GM18498 (cell line): ENCODE measurements at regions not wholly inside any gene's neighbourhood (a gene's known extent, or its start where the extent isn't known, plus 50 kb on each side); places are given as distances from the start of the nearest gene placed in this dataset.

Experiments
- ATAC-seq: cut with Tn5 transposase; IDR thresholded peaks from one replicate; pipeline ENCODE4 v1.9.1; 2021; ENCODE audit warnings: mild to moderate bottlenecking, moderate library complexity; ENCODE audit not compliant: unreplicated experiment

DNA sequence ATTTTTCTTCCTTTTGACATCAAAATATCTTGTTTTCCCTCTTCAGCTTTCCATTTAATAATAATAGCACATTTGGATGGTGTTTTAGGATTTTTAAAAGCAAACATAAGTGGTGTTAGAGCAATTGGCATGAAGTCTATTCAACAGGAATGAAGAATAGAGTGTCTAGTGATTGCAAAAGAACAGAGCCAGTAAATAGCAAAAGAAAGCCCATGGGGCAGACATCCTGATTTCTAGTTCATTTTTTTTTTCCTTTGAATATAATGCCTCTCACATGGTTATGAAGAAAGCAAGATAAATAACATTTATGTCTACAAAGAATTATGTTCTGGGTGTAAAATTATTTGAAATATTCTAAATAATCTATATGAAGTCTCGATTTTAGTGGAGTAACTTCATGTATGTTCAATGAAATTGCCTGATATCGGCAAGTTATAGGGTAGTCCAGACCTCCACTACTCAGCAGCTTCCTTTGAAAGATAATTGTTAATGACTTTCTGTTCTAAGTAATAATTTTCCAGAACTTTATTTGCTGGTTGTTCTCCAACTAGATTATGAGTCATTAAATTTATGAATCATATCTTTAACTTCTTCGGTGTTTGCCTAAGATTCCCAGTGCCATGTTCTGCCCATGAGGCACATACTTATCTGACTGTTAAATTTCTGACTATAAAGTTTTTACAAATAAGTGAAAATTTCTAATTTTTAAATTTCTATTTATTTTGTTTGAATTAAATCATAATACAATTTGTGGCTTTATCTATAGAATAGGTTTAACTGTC, 587.9 kb downstream of the TLL1 start:
- no peak for ATAC-seq

DNA sequence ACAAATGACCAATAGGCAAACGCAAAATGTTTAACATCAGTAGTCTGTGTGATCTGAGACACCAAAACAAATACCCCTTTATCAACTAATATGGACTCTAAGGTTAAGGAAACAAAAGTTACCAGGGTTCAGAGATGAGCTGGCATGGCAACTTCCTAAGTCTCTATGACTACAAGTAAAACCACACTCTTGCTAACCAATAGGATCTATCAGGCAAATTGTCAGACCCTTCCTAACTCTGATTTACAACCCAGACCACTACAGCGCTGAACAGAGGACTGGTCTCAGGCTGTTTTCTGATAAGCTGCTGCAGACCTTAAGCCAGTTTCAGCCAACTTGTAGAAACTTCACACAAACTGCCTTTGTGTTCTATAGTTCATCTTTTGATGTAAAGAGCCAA, 608.0 kb downstream of the TLL1 start:
- ATAC-seq = no peak

DNA sequence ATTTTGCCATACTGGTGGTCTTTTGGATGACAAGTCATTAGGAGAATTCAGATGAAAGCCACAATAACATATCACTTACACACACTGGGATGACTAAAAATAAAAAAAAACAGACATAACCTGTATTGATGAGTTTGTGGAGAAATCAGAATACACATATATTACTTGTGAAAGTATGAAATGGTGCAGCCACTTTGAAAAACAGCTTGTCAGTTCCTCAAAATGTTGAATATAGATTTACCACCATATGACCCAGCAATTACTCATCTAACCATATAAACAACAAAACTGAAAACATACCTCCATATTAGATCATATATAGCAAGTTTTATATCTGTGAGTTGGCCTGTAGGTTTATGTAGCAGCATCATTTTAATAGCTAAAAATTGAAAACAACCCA, 608.7 kb downstream of the TLL1 start:
- ATAC-seq = no peak

DNA sequence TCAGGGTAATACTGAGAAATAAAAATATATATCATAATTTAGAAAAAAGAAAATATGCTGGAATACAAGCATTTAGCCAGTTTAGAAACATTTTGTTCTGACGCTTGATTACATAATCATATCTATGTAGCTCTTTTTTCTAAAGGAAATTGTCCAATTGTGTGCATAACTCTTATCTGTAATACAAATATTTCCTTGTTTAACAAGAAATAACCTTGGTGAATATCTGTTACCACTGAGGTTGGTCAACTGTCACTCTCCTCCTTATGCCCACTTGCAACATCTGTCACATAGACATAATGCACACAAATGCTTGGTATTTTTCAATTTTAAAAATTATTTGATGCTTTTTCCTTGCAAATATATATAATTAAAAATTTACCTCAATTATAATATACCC, 609.7 kb downstream of the TLL1 start:
- ATAC-seq = no peak

DNA sequence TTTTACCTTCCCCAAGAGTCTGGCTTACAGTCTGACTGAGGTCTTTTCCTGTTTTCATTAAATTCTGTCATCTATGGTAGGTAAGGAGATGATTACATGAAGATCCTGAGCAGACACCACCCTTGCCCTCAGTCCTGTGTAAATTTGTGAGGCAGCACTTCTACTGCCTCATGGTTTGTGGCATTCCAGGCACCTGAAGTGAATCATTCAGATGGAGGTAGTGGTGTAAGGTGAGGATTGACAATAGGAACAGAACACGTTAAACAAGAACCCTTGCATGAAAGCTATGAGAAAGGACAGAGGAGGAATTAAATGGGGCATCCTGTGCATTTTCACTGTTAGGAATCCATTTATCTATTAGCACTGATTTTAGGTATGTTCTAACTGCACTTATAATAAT, 618.6 kb downstream of the TLL1 start:
- ATAC-seq = no peak

DNA sequence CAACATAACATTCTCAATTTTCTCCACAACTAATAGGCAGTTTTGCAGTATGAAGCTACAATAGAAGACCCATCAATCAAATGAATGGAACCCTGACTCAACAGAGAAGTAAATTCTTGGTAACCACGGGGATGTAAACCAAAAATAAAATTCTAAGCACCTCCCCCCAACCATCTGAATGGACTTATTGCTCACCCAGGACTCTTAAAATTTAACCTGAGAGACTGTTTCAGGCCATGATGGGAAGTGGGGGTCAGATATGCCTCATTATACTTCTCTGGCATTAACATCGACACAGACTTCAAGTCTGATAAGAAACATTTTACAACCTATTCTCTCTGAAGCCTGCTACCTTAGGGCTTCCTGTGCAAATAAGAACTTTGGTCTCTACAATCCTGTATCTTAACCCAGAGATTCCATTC, 620.9 kb downstream of the TLL1 start:
- no peak for ATAC-seq

DNA sequence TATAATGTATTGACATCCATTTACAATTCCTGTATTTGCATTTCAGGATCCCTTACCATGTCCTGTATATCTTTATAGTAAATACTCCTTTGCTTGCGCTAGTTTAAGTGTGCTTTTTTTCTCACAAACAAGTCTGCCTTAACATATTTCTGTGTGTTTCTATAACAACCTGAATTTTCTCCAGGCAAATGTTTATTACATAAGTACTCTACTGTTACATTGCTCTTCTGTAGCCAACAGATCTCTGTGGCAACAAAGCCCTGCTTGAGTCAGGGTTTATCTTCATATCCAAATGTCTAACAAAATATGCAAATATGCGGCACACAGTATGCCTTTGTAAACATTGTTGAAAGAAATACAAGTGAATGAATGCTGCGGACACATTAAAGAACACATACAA, 625.5 kb downstream of the TLL1 start:
- ATAC-seq = no peak

DNA sequence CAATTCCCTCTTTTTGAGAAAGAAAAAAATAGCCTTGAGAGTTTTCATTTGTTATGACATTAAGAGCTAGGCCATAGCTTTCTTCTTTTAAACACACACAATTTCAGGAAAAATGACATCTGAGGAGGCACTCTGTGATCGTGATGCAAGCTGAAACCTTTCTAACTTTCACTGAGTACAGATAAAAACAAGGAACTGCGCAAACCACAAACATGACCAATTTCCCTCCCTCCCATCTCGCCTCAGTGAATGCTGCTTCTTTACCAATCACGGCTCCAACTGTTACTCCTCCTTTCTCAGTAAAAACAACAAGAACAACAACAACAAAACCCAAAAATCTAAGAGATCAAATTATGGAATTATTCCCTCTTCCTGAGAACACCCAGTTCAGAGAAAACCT, 626.8 kb downstream of the TLL1 start:
- no peak for ATAC-seq

DNA sequence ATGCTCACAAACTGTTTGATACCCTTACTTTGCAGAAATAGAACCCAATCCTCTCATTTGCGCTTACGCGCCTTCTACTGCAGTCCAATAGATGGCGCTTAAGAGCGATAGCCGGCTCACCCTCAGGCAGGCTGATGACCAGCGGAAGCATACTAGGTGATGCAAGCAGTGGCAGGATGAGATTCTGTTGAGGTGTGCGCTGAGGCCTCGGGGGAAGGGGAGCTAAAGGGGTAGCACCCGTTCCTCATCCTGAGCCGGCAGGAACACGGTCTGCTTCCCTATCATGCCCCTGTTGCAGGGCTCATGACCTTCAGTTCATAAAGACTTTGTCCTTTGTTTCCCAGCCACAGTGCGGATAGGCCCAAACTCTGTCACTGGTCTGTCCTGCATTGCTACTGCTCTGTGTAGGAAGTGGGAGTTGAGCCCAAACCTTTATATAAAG, 628.9 kb downstream of the TLL1 start:
- peak; percentile 92 for ATAC-seq

DNA sequence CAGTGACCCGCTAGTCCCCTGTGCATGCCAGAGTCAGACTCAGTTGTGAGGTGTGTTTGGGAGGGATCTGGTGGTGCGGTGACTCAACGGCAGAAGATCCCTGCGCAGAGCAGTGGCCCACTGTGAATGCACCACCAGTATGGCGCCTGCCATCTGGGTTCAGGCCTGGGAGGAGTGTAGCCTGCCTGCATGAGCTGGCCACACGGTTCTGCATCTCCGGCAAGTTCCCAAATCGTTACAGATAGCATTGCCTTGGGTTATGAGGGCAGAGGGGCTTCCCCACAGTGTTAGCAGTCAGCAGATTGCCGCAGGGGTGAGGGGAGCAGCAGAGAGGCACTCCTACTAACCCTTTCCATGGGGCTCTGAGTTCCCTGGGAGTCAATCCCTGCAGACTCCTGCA, 629.6 kb downstream of the TLL1 start:
- no peak for ATAC-seq

DNA sequence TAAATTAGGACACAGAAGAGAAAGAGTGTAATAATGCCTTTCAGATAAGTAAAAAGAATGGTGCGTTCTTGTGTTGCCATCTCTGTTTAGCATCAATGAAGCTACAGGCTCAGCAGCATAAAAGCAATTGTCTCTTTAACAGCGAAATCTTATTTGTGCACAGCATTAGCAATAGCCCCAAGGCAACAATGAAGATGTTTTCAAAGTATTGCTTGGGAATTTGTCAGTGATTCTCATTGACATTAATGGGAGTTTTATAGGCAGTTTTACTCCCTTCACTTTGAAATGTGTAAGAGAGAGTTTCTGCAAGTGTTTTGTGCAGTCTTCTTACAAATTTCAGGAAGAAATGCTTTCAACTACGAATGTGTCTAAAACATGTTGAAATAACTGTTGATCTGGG, 633.0 kb downstream of the TLL1 start:
- no peak for ATAC-seq

DNA sequence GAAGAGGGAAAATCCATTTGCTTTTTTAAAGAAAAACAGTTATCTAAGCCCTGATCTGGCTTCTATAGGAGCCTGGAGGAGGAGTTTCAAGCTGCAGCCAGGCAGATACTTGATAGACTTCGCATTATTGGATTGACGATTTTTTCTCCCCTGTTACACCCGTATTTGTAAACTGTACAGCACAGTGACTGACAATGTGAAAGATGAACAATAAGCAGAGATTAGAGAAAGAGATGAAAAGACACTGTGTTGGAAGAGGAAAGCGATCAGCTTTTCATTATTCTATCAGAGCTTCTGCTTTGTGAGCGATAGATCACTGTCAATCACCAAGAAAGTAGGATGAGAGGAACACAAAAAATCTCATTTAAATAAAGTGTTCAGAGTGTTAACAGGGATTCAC, 639.2 kb downstream of the TLL1 start:
- no peak for ATAC-seq

DNA sequence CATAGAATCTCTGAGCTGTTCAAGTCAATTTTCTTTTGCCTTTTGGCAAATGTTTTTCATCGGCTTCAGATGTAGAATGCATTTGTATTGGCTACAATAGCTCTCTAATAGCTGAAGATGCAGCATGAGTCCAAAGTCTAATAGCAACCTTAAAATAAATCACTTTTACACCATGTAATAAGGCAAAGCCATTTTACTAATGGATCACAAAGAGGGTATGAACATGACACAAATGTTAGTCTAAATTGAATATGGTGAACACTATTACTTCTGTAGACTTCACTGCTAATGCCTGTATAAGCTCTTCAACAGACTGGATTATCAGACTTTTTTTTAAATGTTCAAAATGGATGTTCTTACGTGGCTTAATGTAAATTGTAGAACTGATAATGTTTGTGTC, 645.3 kb downstream of the TLL1 start:
- no peak for ATAC-seq

DNA sequence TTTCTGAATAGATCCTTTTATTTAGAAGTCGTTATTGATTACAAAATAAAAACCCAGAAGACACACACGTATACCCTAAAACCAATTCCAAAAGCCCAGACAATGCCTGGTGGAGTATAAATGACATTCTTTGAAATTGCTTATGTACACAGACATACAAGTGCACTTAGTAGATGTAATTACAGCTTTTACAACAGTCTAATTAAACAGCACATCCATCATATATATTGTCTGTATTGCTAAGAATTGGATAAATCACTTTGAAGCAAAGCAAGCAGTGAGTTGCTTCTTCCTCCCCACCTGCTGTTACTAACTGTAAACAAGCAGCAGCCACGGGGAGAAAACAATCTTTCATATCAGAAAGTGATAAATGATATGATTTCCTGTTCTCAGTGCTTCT, 645.7 kb downstream of the TLL1 start:
- ATAC-seq = no peak

DNA sequence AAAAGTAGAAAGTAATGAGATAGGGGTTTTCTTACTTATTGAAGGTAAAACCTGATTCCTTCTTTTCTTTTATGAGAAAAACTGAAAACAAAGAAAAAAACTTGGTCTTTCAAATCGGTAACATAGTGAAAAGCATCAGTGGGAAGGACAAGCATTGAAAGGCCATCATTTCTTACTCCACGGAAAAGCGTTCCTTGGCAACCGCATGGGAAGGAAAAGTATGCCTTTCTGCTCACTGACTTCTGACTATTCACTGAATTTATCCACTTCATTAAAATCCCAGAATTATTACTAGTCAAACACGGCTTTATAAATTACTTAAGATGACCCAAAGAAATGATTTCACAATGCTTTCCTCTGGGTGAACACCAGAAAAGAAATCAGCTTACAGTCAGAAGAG, 646.7 kb downstream of the TLL1 start:
- ATAC-seq = no peak

DNA sequence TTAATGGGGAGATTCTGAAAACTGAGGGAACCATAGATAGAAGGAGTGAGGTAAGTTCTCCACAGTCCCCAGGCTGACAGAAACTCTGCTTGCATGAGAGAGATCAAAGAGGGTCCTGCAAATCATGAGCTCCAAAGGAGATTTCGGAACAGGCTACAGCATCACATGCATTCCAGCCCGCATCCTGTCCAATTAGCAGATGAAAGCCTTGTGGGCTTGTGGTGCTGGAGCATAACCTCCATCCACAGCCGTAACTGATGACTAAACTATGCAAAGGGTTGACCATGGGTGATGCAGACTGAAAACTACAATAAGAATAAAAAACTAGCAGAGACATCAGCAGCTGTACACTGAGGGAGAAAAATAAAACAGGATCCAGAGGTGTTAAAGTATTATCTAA, 654.5 kb downstream of the TLL1 start:
- ATAC-seq = no peak

DNA sequence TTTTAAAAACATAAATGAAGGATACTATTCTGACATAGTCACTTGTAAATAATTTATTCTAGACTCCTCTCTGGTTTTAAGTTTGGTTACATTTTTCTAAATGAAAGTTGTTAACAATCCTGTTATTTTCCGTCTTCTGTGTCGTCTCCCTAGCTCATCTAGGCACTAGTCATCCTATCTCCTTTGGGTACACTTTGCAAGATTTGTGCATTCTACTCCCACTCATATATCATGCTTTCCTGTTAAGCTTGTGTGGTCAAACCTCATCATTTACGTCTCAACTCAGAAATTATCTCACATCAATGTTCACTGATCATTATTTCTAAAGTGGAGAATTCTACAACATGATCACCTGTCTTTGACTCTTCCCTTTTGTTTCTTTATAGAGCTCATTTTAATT, 658.7 kb downstream of the TLL1 start:
- no peak for ATAC-seq

DNA sequence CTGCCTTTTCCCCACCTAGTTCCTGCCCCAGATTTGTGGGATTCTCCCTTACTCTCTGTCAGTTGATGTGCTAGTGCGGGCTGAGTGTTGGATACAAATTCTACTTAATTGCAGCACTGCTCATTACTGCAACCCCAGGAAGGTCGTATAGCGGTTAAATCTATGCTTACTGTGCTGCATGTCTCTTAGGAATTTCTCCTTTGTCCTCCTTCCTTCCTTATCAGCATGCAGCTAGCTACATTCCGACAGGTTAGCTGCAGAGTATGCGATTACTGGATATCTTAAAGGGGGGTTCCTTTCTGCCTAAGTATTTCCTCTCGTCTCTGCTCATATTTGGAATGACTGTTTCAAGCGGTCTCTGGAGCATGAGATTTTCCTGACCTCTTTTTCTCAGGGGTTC, 662.8 kb downstream of the TLL1 start:
- ATAC-seq = no peak

DNA sequence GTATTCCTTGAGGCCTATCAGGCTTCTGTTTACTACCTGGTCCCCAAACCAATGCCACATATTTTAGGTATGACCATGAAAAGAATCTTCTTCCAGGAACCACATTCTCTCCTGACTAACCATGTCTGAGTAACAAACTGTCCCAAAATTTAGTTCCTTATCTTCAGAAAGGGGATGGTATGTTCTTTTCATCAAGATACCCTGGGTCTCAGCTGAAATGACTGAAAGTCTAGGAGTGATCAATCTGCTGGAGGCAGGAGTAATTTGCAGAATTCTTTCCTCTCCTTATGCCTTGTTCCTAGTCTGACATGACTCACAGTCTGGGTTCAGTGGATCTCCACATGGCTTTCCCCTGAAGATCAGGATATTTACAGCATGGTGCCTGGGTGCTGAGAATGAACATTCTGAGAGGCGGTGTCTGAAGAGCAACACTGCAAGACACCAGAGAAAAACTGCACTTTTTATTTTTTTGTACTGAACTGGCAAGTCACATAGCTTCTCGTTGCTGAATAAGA, 665.5 kb downstream of the TLL1 start:
- no peak for ATAC-seq

DNA sequence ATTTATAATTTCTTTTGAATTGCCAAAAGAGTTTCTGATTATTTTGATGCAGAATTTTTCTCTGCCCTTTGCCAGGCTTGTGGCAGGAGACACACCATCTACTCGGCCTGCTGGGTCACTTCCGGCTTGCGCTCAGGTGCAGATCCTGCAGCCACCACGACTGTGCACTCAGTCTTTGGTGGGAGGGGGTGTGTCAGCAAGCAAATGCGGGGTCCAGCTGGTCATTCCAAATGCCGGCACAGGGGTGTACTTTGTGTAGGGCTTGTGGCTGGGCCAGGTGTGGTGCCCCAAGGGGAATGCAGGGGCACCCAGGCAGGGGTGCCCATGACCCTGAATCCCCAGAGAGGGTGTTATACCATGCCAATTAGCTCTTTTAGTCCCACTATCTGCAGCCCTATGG, 673.0 kb downstream of the TLL1 start:
- no peak for ATAC-seq

DNA sequence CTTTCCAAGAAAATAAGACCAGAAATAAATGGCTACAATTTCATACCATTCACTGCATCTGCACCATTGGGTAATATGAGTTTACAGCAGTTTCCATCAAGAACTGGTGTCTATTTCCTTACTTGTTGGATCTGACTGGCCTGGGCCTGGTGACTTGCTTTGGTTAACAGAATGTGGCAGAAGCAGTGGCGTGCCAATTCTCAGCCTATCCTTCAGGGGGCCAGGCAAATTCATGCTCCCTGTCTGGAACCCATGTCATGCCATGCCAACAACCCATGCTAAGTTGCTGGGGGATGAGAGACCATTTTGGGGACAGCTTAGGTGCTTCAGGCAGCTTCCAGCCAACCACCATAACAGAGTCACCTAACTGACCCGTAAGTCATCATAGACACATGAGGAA, 656.7 kb downstream of the SPOCK3 start:
- ATAC-seq = no peak

DNA sequence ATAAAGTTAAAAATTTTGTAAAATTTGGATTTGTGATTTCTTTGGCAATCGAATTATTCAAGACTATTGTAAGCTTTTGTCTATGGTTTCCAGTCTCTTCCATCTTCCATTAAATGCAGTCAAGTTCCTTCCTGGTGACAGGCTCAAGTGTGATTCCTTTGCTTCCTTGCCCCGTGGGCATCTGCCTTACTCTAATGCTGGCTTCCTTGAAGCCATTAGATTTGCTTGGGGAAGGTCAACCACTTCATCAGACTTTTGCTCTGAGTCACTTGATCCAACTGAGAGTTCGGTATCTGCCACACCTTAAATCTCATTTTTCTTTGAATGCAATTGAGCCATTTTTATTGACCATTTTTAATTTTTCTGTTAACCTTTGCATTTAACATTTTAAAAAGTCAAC, 648.8 kb downstream of the SPOCK3 start:
- ATAC-seq = no peak

DNA sequence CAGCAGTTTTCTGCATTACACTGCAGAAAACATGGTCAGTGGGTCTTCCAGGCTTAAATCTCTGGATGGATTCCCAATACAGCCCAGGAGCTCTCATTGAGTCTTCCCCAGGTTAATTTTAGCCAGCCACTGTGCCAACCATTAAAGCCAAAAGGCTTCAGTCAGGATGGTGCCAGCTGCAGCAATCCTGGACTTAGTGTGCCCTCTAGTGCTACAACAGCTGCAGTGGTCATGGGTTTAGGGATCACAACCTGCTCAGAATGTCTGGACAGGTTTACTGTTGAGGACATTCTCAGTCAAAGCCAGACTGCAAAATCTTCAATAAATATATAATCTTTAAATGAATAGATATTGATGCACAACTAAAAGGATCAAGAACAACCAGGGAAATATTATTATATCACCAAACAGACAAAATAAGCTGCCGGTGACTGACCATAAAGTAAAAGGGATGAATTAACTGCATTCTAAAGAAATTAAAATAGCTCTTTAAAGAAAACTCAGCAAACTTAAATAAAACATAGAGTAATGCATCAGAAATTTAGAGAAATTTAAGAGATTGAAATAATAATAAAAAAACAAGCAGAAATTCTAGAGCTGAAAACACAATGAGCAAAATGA, 639.9 kb downstream of the SPOCK3 start:
- ATAC-seq = peak; percentile 88
